ENCODE measurements at regions not wholly inside any gene's neighbourhood (a gene's known extent, or its start where the extent isn't known, plus 50 kb on each side); places are given as distances from the start of the nearest gene placed in this dataset.
"Not testable (repeated sequence)": the region's sequence is repeated elsewhere in the genome, so short reads cannot be mapped to it uniquely, and the experiment has no call there.

GRCh38 chr6:115798229-115798628, 262.5 kb downstream of the FRK start:
- no peak for DNase-seq

DNA sequence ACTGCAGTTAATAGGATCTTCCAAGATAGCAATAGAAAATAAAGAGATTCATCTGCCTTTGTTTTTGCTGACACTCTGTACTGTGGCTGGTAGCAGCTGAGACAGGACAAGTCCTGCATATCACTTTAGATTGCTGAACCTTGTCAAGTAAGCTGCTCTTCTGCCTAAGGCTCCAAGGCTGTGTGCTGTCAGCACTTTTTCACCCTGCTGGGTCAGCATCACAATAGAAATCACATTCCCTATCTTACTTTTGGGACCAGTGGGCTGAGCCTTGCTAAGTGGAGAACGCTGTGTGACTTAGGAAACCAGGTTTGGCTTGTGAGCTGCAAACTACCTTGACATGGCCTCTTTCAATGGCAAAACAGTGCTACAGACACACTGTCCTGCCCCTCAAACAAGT, 263.9 kb downstream of the FRK start:
- no peak for DNase-seq

- no peak for DNase-seq
Observed at GRCh38 chr6:115796061-115796460, 264.6 kb downstream of the FRK start.

GRCh38 chr6:115783402-115784061, 277.2 kb downstream of the FRK start:
- DNase-seq, result no peak

GRCh38 chr6:115782612-115783011, 278.1 kb downstream of the FRK start:
- no peak for DNase-seq

- no peak for DNase-seq
Observed at GRCh38 chr6:115773741-115774140, 286.9 kb downstream of the FRK start.

DNA sequence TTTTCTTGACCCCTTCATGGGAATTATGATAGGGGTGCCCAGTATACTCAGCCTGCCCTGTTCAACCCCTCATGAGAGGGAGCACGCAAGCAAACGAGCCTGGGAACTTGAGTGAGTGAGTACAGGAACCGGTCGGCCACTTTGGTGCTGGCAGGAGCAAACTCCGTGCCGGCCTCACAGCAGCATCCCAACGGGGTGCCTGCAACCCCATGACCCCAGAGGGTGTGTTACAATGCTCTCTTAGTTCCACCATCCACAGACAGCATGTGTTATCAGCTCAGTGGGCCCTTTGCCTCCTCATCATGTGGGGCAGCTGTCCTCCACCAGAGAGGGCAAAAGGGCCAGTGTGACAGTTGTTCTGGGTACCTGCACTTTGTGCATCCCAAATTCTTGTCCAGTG, 289.8 kb downstream of the FRK start:
- no peak for DNase-seq

DNA sequence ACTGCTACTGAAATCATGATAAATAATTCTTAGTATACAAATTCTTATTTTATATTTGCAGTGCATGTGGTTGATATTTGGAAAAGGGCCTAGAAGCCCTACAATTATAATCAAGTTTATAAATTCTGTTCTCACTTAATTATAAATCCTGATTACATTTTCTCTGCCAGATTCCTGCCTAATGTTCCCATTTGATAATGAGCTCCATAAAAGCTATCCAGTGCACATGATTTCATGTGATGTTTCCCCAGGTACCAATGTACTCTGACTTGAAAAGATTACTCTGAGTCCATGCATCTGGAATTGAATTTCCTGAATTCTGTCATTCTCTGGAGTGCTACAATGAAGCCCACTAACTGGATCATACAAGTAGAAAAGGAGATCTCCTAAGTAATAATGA, 292.2 kb downstream of the FRK start:
- DNase-seq, result no peak

DNA sequence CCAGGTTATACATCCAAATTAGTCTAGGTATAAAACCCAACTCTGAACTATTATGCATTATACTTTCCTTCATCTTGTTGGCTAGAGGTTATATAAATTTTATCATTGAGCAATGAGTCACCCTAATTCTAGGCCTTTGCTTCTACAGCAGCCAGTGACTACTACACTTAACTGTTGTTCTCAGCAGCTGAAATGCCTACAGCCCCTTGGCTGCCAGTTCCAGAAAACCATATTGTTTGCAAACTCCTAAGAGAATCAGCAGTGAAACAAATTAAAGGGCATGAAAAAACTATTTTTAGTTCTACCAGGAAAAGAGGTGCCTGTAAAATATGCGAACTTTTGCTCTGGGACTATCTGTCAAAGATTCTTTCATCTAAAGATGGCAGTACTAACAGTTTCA, 292.8 kb downstream of the FRK start:
- DNase-seq, result no peak

GRCh38 chr6:115766745-115767462, 293.8 kb downstream of the FRK start:
- DNase-seq, result no peak

GRCh38 chr6:115765966-115766365, 294.7 kb downstream of the FRK start:
- no peak for DNase-seq

DNA sequence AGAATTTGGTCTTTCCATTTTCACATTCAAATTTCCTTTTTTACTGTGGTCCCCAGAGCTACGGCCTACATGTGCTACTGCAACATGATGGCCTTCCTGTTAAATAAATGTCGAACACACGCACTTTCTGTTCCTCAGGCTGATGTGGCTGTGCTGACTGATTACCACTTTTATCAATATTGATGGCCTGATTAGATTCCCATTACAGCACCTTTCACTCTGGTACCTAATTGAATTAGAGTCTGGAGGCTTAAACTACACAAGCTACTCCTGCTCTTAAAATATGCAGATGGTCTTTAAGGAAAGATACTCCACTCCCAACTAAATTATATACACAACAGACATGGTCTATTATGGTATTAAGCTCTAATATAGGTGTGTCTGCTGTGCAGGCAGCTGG, 301.6 kb downstream of the FRK start:
- no peak for DNase-seq

DNA sequence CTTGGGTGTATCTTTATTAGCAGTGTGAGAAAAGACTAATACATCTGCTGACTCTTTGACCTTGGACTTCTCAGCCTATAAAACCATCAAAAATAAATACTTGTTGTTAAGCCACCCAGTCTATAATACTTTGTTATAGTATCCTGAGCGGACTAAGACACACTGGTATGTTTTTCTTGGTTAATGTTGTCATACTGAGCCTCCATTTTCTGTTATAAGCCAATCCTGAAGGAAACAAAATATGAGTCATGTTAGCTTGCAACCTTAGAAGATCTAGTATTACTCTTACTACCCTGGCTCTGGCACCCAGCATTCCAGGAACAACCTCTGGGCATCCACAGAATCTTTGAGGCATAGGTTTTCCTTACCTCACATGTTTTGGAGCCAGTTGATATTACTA, 307.2 kb downstream of the FRK start:
- DNase-seq, result no peak

- no peak for DNase-seq
Observed at GRCh38 chr6:115750946-115751345, 309.7 kb downstream of the FRK start.

GRCh38 chr6:115750292-115750691, 310.4 kb downstream of the FRK start:
- DNase-seq, result no peak

GRCh38 chr6:115747719-115748118, 313.0 kb downstream of the FRK start:
- DNase-seq, result no peak

DNA sequence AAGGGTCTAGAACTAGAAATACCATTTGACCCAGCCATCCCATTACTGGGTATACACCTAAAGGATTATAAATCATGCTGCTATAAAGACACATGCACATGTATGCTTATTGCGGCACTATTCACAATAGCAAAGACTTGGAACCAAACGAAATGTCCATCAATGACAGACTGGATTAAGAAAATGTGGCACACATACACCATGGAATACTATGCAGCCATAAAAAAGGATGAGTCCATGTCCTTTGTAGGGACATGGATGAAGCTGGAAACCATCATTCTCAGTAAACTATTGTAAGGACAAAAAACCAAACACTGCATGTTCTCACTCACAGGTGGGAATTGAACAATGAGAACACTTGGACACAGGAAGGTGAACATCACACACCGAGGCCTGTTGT, 314.1 kb downstream of the FRK start:
- not testable (repeated sequence) for DNase-seq

DNA sequence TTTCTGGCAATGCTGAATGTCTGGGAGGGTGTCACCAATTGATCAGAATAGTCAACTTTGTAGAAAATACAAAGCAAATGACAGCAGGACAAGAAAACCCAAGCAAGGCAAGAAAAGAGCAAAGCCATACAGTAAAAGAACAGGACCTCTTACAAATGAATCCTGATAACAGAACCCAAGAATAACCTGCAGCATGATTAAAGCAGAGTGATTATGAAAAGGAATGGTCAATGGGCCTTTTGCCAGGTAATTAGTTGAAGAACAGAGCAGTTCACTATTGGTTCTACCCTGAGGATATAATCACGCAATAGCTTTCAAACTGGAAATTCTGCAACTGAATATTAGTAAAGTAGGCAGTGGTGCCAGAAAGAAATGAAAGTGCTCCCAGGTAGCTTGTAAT, 319.8 kb downstream of the FRK start:
- DNase-seq, result no peak

GRCh38 chr6:115735610-115736009, 325.1 kb downstream of the FRK start:
- no peak for DNase-seq

DNA sequence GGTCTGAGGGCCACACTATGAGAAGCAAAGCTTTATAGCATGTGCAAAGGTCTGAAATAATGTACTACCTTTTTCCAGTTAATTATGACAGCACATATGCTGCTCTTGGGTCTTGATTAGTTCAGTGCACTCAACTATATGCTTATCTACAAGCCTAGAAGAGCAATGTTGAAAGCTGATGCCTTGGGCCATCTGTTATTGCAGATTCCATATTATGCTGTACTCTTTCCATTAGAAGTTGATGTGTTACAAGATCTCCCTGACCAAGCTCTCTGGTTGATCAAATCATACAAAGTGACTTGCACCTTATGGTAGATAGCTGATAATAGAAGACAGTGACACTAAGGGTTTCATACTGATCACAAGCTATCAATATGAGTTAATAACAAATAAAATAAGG, 327.3 kb downstream of the FRK start:
- no peak for DNase-seq

GRCh38 chr6:115729036-115729435, 331.7 kb downstream of the FRK start:
- DNase-seq, result no peak

GRCh38 chr6:115728171-115728570, 332.5 kb downstream of the FRK start:
- DNase-seq, result no peak

- DNase-seq, result no peak
Observed at GRCh38 chr6:115721564-115721963, 339.1 kb downstream of the FRK start.

DNA sequence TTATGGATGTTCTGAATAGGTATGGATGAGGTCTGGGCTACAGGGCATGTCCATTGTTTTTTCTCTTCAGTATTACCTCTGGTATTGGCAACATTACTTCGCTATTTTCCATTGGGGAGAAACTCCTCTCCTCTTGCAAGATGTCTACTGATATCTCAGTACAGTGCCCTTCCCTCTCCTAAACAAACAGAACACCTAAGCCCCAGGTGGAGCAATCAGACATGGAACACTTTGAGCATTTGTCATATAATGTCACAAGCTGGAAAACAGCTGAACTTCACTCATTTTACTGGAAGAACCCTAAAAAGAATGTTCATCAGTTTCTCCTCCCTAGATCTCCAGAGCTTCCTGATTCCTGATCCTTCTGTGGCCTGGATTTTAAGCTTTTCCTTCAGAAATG, 339.8 kb downstream of the FRK start:
- no peak for DNase-seq

GRCh38 chr6:115717472-115717871, 343.2 kb downstream of the FRK start:
- DNase-seq, result no peak

Data from NCI-H2029 treated with DMSO at 0.1 percent for 48 hours (cell line).